Esophagus muscularis mucosa (tissue), 3 donors: ENCODE measurements at regions not wholly inside any gene's neighbourhood (a gene's known extent, or its start where the extent isn't known, plus 50 kb on each side); places are given as distances from the start of the nearest gene placed in this dataset.

Experiments
- POLR2A ChIP-seq: fragments of 450-650 bp; IDR thresholded peaks from one replicate; pipeline ENCODE4 v1.6.1; 2017; ENCODE audit warnings: antibody characterized with exemption, moderate library complexity, mild to moderate bottlenecking, low read depth
- POLR2AphosphoS5 ChIP-seq, 2 donors: sonication (generic); formaldehyde crosslinking; IDR thresholded peaks; one replicate each; pipeline ENCODE4 v1.6.1; 2017; ENCODE audit warnings: antibody characterized with exemption in 2 of 2
- TF ChIP-seq, protein P1 (sequence below), 3 experiments: fragments of 200-600 bp in 2 of 3; fragments of 450-650 bp in 1 of 3; sonication (generic) in 2 of 3; IDR thresholded peaks; one replicate each; pipeline ENCODE4 v1.5.1; 2017 to 2019; ENCODE audit warnings: antibody characterized with exemption in 3 of 3, mild to moderate bottlenecking in 2 of 3, moderate library complexity in 1 of 3

DNA sequence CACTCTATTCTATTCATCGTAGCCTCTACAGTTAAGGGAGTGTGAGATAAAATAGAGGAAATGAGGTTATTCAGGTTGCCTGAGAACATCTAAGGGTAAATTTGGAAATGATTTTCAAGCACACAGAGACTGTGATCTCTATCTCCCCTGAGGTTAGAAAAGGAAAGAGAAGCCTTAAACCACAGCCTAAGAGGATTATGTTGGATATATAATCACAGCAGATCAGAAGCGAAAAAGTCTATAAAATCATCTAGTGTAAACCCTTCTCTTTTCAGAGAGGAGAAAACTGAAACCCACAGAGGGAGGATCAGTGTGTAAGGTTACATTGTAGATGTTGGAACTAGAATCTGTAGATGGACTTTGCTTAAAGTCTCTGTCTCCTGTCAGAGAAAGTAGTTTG, 90.6 kb upstream of the SEMA3E start:
- TF ChIP-seq, protein P1, sequence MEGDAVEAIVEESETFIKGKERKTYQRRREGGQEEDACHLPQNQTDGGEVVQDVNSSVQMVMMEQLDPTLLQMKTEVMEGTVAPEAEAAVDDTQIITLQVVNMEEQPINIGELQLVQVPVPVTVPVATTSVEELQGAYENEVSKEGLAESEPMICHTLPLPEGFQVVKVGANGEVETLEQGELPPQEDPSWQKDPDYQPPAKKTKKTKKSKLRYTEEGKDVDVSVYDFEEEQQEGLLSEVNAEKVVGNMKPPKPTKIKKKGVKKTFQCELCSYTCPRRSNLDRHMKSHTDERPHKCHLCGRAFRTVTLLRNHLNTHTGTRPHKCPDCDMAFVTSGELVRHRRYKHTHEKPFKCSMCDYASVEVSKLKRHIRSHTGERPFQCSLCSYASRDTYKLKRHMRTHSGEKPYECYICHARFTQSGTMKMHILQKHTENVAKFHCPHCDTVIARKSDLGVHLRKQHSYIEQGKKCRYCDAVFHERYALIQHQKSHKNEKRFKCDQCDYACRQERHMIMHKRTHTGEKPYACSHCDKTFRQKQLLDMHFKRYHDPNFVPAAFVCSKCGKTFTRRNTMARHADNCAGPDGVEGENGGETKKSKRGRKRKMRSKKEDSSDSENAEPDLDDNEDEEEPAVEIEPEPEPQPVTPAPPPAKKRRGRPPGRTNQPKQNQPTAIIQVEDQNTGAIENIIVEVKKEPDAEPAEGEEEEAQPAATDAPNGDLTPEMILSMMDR (IDR thresholded peaks at IDR 0.05) = no peak
- TF ChIP-seq POLR2AphosphoS5 (IDR thresholded peaks at IDR 0.05) (no peak), POLR2A (no peak)
